Epithelial cell of proximal tubule (primary cell): ENCODE measurements at regions not wholly inside any gene's neighbourhood (a gene's known extent, or its start where the extent isn't known, plus 50 kb on each side); places are given as distances from the start of the nearest gene placed in this dataset.

Experiments used
- DNase-seq: peaks from one replicate; pipeline ENCODE4 v3.0.0-alpha.2; 2011; ENCODE audit warnings: low read depth
- H3K4me3 ChIP-seq: 2 replicates; pipeline ENCODE4 v1.5.1; 2011; ENCODE audit warnings: low read depth, mild to moderate bottlenecking, low read length
- CTCF ChIP-seq: conservative IDR thresholded peaks from 2 replicates; pipeline ENCODE4 v1.5.1; 2012; ENCODE audit warnings: low read depth, mild to moderate bottlenecking, low read length

- DNase-seq, result no peak
- no peak overlapping the region for H3K4me3 ChIP-seq
- no peak for TF ChIP-seq CTCF
Observed at GRCh38 chr2:83951378-83951947, 507.6 kb downstream of the SUCLG1 start.

- TF ChIP-seq CTCF, result no peak
- no peak for DNase-seq
- H3K4me3 ChIP-seq, result no peak overlapping the region
Observed at GRCh38 chr2:83949361-83949760, 509.7 kb downstream of the SUCLG1 start.

GRCh38 chr2:83944191-83944590 is 514.9 kb downstream of the SUCLG1 start:
- TF ChIP-seq CTCF, result no peak
- H3K4me3 ChIP-seq, result no peak overlapping the region
- DNase-seq, result no peak

GRCh38 chr2:83943265-83943664 is 515.8 kb downstream of the SUCLG1 start:
- H3K4me3 ChIP-seq, result no peak overlapping the region
- no peak for TF ChIP-seq CTCF
- no peak for DNase-seq

GRCh38 chr2:83941886-83942285 is 517.2 kb downstream of the SUCLG1 start:
- no peak for DNase-seq
- TF ChIP-seq CTCF, result no peak
- no peak overlapping the region for H3K4me3 ChIP-seq

- TF ChIP-seq CTCF, result no peak
- H3K4me3 ChIP-seq, result no peak overlapping the region
- DNase-seq, result no peak
Observed at GRCh38 chr2:83933749-83934148, 525.3 kb downstream of the SUCLG1 start.

GRCh38 chr2:83923531-83923930 is 535.5 kb downstream of the SUCLG1 start:
- TF ChIP-seq CTCF, result no peak
- no peak overlapping the region for H3K4me3 ChIP-seq
- no peak for DNase-seq
